SU-DHL-6 (cell line): ENCODE measurements at regions not wholly inside any gene's neighbourhood (a gene's known extent, or its start where the extent isn't known, plus 50 kb on each side); places are given as distances from the start of the nearest gene placed in this dataset.

Experiments used
- CTCF ChIP-seq: fragments of 200-600 bp; sonication (generic); IDR thresholded peaks from one replicate; pipeline ENCODE4 v1.5.1; 2017; ENCODE audit warnings: antibody characterized with exemption, mild to moderate bottlenecking, low read length, moderate library complexity; ENCODE audit not compliant: insufficient read depth, poor library complexity, severe bottlenecking
- EZH2phosphoT487 ChIP-seq: fragments of 200-600 bp; sonication (generic), shearing (Covaris generic); conservative IDR thresholded peaks from 2 replicates; pipeline ENCODE4 v1.6.1; 2018; ENCODE audit warnings: mild to moderate bottlenecking, antibody characterized with exemption, low read length, moderate library complexity, mixed read lengths

GRCh38 chr6:74103417-74103816 is 407.4 kb downstream of the CD109 start:
- TF ChIP-seq CTCF = no peak
- no peak for TF ChIP-seq EZH2phosphoT487
